ENCODE measurements at regions not wholly inside any gene's neighbourhood (a gene's known extent, or its start where the extent isn't known, plus 50 kb on each side); places are given as distances from the start of the nearest gene placed in this dataset.

GRCh38 chr1:168782559-168783116, 53.6 kb upstream of the DPT start:
- no peak for DNase-seq (ENCODE audit: low spot score)

- DNase-seq (ENCODE audit: low spot score): no peak
Measured at GRCh38 chr1:168783458-168784210, 54.6 kb upstream of the DPT start.

DNA sequence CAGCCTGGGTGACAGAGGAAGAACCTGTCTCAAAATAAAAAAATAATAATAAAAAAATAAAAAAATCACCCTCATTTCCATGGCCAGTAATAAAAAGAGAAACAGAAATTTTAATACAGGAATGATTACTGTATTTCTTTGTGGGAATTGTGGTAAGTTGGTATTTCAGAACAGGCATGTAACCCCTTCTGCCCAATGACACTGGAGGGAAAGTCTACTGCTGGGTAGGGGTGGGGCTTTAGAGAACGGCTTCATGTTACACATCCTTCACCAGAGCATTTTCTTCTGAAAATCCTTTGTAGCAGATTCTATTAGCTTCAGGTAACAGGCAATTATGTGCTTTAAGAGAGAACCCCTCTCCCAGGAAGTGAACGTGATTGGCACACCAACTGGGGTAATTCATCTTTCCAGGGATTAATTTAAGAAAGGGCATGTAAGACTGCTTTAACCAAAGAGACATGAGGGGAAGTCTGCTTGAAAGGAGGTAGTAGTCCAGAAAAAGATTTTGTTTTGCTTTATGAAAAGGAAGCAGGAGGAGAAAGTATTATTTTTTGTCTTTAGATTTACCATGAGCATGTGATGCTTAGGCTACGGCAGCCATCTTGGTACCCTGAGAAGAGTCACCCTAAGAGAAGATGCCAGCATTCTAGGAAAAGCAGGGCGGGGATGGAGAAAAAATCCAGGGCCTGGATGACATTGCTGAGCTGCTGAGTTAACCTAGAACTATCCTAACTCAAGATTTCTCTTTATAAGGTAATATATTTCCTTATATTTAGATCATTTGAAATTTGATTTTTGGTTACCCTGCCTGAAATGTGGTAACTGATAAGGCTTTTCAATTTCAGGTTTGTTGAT, 57.7 kb upstream of the DPT start:
- DNase-seq (ENCODE audit: low spot score): no peak

DNA sequence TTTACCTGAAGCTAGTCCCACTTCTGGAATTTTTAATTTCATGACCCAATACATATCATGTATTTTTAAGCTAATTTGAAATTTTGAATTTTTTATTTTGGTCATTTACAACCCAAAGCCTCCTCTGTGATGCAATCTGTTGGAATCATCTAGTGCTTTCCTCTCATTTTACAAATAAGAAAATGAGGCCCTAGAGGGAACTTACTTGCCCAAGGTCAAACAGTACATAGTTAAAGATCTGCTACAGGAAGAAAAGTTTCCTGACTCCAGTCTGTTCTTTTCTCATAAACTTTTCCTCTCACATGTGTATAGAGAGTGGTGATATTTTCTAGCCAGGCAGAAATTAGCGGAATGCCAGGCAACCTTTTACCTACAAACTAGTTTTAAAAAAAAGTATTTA, 59.3 kb upstream of the DPT start:
- DNase-seq (ENCODE audit: low spot score): no peak

- no peak for DNase-seq (ENCODE audit: low spot score)
Measured at GRCh38 chr1:168789501-168789900, 60.5 kb upstream of the DPT start.

GRCh38 chr1:168792142-168792541, 63.1 kb upstream of the DPT start:
- DNase-seq (ENCODE audit: low spot score): no peak

DNA sequence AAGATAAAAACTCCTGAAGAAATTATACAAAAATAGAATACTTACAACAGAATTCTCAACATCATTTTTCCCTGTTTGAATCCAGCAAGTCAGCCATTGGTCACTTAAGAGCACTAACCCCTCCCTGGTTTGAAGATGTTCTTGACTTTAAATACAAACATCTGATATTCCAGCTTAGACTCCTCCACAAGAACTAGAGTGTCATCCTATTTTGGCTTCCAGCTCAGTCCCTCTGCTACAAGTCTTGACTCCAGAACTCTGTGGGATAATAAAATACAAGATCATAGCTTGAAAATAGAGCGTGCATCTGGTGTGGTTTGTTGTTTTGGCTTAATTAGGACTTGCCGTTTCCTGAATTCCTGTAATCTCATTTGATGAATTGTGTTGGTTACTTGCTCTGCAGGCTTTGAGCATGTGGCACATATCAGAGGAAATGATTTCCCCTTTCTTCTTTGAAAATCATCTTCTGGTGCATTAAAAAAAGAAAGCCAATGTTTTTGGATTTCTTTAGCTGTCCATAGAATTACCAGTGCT, 63.7 kb upstream of the DPT start:
- no peak for DNase-seq (ENCODE audit: low spot score)

DNA sequence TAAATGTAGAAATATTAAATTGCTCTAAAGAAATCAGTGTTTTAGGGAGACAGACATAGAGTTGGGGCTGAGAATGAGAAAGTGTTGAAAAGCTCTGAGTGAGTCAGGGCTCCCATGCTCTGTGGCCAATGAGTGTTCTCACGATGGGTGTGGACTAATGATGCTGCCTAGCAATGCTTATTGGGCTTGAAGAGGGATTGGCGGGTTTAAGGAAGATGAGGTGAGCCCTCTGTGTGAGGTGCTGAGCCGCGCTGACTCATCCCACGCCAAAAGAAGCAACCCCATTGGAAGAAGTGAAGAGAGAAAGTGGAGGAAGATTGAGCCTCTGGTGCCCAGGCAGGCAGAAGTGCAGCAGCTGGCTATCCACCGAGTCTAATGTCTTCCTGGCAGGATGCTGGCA, 65.1 kb upstream of the DPT start:
- DNase-seq (ENCODE audit: low spot score): no peak

DNA sequence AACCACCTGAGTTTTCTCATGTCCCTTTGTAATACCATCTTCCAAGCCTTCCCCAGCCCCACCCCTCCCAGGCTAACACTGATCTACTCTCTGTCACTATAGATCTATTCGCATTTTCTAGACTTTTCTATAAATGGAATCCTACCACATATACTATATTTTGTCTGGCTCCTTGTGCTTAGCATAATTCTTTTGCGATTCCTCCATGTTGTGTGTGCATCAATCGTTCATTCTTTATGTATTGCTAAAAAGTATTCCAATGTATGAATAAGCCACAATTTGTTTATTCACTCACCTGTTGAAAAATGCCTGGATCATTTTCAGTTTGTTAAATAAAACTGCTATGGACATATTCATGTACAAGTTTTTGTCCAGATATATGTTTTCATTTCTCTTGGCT, 66.7 kb upstream of the DPT start:
- no peak for DNase-seq (ENCODE audit: low spot score)

- DNase-seq (ENCODE audit: low spot score): no peak
Measured at GRCh38 chr1:168799927-168800605, 71.1 kb upstream of the DPT start.

- DNase-seq (ENCODE audit: low spot score): no peak
Measured at GRCh38 chr1:168801032-168801745, 72.2 kb upstream of the DPT start.

DNA sequence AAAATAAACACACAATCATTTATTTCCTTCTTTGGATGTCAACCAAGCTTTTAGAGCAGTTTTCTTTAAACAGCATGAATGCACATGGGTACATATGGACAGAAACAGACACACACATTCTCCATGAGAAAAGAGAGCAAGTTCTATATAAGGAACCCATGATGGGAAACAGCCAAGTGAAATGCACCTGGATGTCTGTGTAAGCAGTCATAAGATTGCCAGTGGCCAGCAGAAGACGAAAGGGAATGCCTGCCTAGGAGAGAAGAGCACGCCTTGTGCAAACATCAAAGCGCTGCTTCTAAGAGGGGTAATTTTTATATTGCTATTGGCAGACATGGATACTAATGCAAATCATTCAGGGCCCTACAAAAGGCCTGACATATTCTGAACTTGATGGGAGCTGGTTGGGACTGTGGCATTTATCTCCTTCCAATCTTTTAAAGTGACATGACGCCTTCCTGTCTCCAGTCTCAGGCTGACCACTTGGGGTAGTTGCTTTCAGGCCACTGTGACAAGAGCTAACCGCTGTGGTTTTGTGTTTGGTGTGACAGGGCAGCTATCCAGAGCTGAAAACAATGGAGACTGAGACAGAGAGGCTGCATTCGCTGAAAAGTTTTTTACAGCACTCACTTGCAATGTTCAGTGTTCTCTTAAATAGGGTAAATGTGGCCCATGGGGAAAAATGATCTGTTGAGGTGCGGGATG, 75.0 kb upstream of the DPT start:
- peak; percentile 58 for DNase-seq (ENCODE audit: low spot score)

GRCh38 chr1:168806952-168807351, 77.9 kb upstream of the DPT start:
- DNase-seq (ENCODE audit: low spot score): no peak

- DNase-seq (ENCODE audit: low spot score): no peak
Measured at GRCh38 chr1:168811176-168811575, 82.2 kb upstream of the DPT start.

- no peak for DNase-seq (ENCODE audit: low spot score)
Measured at GRCh38 chr1:168819668-168820067, 90.7 kb upstream of the DPT start.

DNA sequence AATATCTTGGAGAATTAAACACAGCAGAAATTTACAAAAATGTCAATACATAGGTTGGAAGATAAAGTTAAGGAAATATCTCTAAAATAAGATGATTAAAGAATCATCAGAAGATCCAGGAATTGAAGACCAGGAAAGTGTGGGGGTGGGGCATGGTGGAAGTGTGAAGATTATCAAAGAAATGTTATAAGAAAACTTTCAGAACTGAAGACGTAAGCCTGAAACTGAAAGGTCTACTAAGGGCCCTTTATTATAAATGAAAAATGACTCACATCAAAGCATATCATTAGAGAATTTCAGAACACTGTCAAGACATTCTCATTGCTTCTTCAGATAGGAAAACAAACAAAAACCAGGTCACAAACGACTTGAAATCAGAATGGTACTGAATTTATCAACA, 92.4 kb upstream of the DPT start:
- DNase-seq (ENCODE audit: low spot score): no peak

- DNase-seq (ENCODE audit: low spot score): no peak
Measured at GRCh38 chr1:168822911-168823310, 93.9 kb upstream of the DPT start.

GRCh38 chr1:168823988-168824387, 95.0 kb upstream of the DPT start:
- DNase-seq (ENCODE audit: low spot score): no peak

- no peak for DNase-seq (ENCODE audit: low spot score)
Measured at GRCh38 chr1:168824418-168825065, 95.5 kb upstream of the DPT start.

DNA sequence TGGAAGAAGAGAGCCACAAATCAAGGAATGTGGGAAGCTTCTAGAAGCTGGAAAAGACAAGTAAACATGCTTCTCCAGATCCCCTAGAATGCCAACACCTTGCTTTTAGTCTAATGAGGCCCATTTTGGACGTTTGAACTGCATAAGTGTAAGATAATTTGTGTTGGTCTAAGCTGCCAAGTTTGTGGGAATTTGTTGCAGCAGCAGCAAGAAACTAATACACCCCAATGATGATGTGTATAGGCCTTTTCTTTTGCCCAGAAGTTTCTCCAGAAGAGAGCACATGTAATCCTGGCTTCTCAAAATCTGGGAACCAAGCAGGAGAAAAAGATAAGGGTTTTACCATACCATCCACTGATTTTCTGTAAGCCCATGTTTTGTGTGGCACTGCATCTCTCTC, 96.1 kb upstream of the DPT start:
- no peak for DNase-seq (ENCODE audit: low spot score)

DNA sequence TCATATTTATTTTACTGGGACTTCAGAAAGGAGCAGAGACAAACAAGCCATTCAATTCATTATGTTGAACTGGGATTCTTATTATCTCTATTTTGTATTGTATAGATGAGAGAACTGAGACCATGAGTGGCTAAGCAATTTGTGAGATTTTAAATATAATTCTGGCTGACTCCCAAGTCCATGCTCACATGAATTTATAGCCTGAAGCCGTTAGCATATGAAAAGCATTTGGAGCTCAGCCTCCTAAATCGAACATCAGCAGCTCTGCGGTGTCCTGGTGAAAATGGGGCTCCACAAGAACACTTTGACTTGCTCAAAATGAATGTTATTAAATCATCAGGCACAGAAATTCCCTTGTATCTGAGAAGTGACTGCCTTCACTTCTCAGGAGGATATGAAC, 96.8 kb upstream of the DPT start:
- no peak for DNase-seq (ENCODE audit: low spot score)
